Small intestine (tissue), 7 donors: ENCODE measurements at regions not wholly inside any gene's neighbourhood (a gene's known extent, or its start where the extent isn't known, plus 50 kb on each side); places are given as distances from the start of the nearest gene placed in this dataset.
"Not testable (repeated sequence)": the region's sequence is repeated elsewhere in the genome, so short reads cannot be mapped to it uniquely, and the experiment has no call there.

Source experiments
- DNase-seq, 2 donors: peaks; one replicate each; pipeline versions ENCODE4 v3.0.0 to v3.0.0-alpha.2; 2013
- FAIRE-seq: peaks from 2 replicates; lab custom pipeline; 2012; peaks lifted over from hg19 to GRCh38; lab: Jason Lieb, UNC
- H3K27ac ChIP-seq, 3 donors: one replicate each; pipeline ENCODE4 v1.5.1; 2013; ENCODE audit warnings: low read length in 2 of 3, mild to moderate bottlenecking in 2 of 3, control low read depth in 1 of 3, inconsistent platforms in 1 of 3, low read depth in 1 of 3, moderate library complexity in 1 of 3
- H3K27me3 ChIP-seq, 3 donors: one replicate each; pipeline ENCODE4 v1.6.1; 2013; ENCODE audit warnings: low read length in 3 of 3, inconsistent platforms in 1 of 3; ENCODE audit not compliant: control insufficient read depth in 3 of 3, insufficient read depth in 3 of 3
- H3K36me3 ChIP-seq, 3 donors: one replicate each; pipeline ENCODE4 v1.6.1; 2013; ENCODE audit warnings: low read length in 3 of 3, inconsistent platforms in 1 of 3, low read depth in 1 of 3, mild to moderate bottlenecking in 1 of 3, moderate library complexity in 1 of 3; ENCODE audit not compliant: control insufficient read depth in 3 of 3, insufficient read depth in 2 of 3
- H3K4me1 ChIP-seq, 3 donors: one replicate each; pipeline ENCODE4 v1.6.1; 2013; ENCODE audit warnings: low read length in 2 of 3, inconsistent platforms in 1 of 3, low read depth in 1 of 3, mild to moderate bottlenecking in 1 of 3, moderate library complexity in 1 of 3; ENCODE audit not compliant: control insufficient read depth in 3 of 3, insufficient read depth in 2 of 3
- H3K4me3 ChIP-seq, 3 donors: one replicate each; pipeline ENCODE4 v1.5.1; 2013; ENCODE audit warnings: low read length in 3 of 3, control low read depth in 1 of 3, inconsistent platforms in 1 of 3, low read depth in 1 of 3, mild to moderate bottlenecking in 1 of 3, moderate library complexity in 1 of 3
- H3K9me3 ChIP-seq, 2 donors: one replicate each; pipeline ENCODE4 v1.6.1; 2013; ENCODE audit warnings: low read depth in 1 of 2, low read length in 1 of 2; ENCODE audit not compliant: control insufficient read depth in 2 of 2, insufficient read depth in 1 of 2
- WGBS, 3 donors: extraction: QIAGEN DNeasy Blood & Tissue Kit; methylation state at CpG; one replicate each; pipeline ENCODE4 v1.1.7; 2013; 5-methylcytosine and 5-hydroxymethylcytosine counted together
- donor health status: healthy with polysubstance abuse.
- donor health status: control.
- donor health status: control.
- donor health status: Bipolar disorder and iron deficiency.
- donor health status: healthy.

DNA sequence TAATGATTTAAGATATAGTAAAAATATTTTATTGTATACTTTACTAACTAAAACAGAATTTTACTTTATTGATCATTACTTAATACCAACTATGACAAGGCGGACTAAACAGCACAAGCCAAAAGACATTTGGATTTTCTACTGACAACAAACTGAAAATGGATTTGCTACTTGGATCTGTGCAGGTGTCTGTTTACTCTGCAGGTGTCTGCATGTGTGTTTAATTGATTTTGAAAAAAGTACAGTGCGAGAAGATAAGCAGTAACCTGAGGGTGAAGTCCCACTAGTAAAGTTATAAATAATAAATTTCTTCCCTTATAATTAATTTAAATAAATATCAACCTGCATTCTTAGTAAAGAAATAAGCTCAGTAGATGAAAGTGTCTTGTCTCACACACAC lies 696.8 kb upstream of the MBL2 start:
- no peak overlapping the region for H3K27ac ChIP-seq
- no peaks in the 10 kb centered on the region for H3K9me3 ChIP-seq
- no peaks in the 10 kb centered on the region for H3K36me3 ChIP-seq
- H3K27me3 ChIP-seq: no peaks in the 10 kb centered on the region
- 22 to 68% (median 48%) methylated on average over 2 of the region's 2 CpGs for WGBS, 3 donors
- H3K4me1 ChIP-seq: no peaks in the 10 kb centered on the region
- DNase-seq (no peak), FAIRE-seq (no peak)
- H3K4me3 ChIP-seq: no peak overlapping the region

DNA sequence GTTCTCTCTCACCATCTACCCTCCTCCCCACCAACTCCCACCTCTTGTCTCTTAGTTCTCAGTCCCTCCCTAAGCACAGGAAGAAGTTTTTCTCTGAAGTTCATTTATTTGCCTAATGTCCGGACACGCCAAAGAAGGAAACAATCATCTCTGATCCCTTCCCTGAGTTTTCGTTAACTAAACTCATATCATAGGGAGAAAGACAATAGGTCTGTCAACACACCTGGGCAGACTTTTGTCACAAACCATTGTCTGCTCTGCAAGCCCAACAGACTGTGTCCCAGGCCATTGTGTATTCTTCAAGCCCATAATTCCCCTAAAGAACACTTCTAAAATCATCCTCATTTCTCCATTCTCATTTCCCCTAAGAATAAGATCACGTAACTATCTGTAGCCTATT lies 691.0 kb upstream of the MBL2 start:
- Histone ChIP-seq H3K27me3 (no peaks in the 10 kb centered on the region), H3K4me1 (no peaks in the 10 kb centered on the region), H3K27ac (no peak overlapping the region), H3K9me3 (no peaks in the 10 kb centered on the region), H3K4me3 (no peak overlapping the region), H3K36me3 (no peaks in the 10 kb centered on the region)
- WGBS, 3 donors: 80 to 94% (median 87%) methylated on average over 4 of the region's 4 CpGs
- DNase-seq: no peak
- no peak for FAIRE-seq

DNA sequence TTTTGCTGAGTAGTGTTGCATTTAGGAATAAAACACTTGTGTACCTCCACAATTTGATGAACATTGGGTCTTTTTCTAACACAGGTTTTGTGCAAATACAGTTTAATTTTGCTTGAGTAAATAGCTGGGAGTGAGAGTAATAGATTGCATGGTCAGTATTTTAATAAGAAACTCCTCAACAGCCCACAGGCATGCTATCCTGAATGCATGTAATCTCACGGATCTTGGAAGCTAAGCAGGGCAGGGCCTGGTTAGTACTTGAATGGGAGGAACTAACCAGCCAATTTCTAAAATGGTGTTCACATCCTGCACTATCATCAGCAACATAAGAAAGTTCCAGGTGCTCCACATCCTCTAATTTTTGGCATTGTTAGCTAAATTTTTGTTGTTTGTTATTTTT lies 685.4 kb upstream of the MBL2 start:
- 72 to 82% (median 79%) methylated on average over 1 of the region's 1 CpG for WGBS, 3 donors
- FAIRE-seq (no peak), DNase-seq (no peak)
- Histone ChIP-seq H3K4me3 (no peak overlapping the region), H3K4me1 (no peaks in the 10 kb centered on the region), H3K27me3 (no peaks in the 10 kb centered on the region), H3K9me3 (no peaks in the 10 kb centered on the region), H3K27ac (no peak overlapping the region), H3K36me3 (no peaks in the 10 kb centered on the region)

DNA sequence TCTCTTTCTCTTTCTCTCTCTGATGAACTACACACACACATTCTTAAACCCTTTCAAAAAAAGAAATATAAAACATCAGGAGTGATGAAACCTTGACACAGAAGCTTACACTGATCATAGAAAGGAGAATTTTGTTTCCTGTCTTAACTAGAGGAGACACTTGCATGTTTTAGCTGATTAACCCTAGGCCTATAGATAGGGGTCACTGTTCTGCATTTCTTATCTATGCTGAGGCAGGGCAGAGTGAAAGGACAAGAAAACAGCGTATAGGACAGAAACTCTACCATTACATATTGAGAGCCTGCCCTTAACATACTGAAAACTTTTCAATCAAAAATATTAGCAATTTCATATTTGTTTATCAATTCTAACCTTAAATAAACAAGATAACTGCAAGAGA lies 680.6 kb upstream of the MBL2 start:
- DNase-seq: no peak
- Histone ChIP-seq H3K27ac (no peak overlapping the region), H3K4me3 (no peak overlapping the region), H3K36me3 (no peaks in the 10 kb centered on the region), H3K4me1 (no peaks in the 10 kb centered on the region), H3K9me3 (no peaks in the 10 kb centered on the region), H3K27me3 (no peaks in the 10 kb centered on the region)
- no peak for FAIRE-seq
- WGBS, 3 donors: 46 to 71% (median 61%) methylated on average over 1 of the region's 1 CpG

DNA sequence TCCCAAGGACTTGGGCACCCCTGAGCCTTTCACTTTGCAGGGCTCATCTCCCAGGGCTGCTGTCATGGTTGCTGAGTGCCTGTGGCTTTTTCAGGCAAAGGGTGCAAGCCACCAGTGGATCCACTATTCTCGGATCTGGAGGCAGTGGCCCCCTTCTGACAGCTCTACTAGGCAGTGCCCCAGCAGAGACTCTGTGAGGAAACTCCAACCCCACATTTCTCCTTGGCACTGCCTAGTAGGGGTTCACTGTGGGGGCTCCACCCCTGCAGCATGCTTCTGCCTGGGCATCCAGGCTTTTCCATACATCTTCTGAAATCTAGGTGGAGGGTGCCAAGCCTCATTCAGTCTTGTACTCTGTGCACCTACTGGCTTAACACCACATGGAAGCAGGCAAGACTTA lies 675.0 kb upstream of the MBL2 start:
- WGBS, 3 donors: 65 to 79% (median 75%) methylated on average over 1 of the region's 1 CpG
- Histone ChIP-seq H3K36me3 (no peaks in the 10 kb centered on the region), H3K27ac (no peak overlapping the region), H3K27me3 (no peaks in the 10 kb centered on the region), H3K4me3 (no peak overlapping the region), H3K9me3 (peaks cover 0 to 7% of the 10 kb centered on the region in 2 donors), H3K4me1 (no peaks in the 10 kb centered on the region)
- FAIRE-seq (no peak), DNase-seq (no peak)

DNA sequence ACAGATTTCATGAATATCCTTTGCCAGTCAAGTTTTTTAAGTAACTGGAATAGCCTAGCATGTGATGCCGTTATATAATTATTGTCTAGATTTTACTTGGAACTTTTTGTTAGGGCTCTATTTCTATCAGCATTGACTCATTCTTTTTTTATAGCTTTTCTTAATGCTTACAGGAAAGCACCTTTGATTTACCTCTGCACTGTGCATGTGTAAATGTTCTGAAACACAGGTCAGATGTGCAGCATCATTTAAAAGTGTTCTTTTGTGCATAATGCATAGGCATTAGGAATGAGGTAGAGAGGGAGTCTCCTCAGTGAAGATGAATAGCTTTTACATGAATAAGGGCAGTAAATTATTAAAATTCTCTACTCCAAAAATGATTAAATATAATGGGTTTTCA lies 669.3 kb upstream of the MBL2 start:
- 83 to 89% (median 85%) methylated on average over 1 of the region's 1 CpG for WGBS, 3 donors
- FAIRE-seq: no peak
- no peak for DNase-seq

DNA sequence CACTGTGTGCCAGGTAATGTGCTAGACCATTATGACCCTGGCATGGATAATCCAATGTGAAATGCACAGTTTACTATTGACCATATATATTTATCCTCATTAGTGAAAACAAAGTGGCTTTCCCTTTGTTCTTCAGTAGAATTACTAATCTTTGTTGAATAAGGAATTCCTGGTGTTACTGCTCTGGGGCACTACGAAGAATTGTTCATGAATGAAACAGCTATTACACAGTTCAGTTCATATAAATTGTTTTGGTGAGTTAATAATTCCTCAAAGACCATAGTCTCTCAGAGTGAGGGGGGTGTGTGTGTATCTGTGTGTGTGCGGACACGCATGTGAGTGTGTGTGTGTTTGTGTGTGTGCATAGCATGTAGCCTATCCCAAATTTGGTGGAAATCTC lies 668.0 kb upstream of the MBL2 start:
- FAIRE-seq: no peak
- DNase-seq: no peak
- H3K27ac ChIP-seq: no peak overlapping the region
- H3K36me3 ChIP-seq: no peaks in the 10 kb centered on the region
- H3K4me3 ChIP-seq: no peak overlapping the region
- no peaks in the 10 kb centered on the region for H3K4me1 ChIP-seq
- WGBS, 3 donors: 80 to 86% (median 86%) methylated on average over 3 of the region's 3 CpGs
- no peaks in the 10 kb centered on the region for H3K27me3 ChIP-seq
- no peaks in the 10 kb centered on the region for H3K9me3 ChIP-seq

More for the DNA sequence above, 669.3 kb upstream of the MBL2 start:
- no peak overlapping the region for H3K4me3 ChIP-seq
- H3K4me1 ChIP-seq: no peaks in the 10 kb centered on the region
- H3K9me3 ChIP-seq: no peaks in the 10 kb centered on the region
- H3K36me3 ChIP-seq: no peaks in the 10 kb centered on the region
- H3K27ac ChIP-seq: no peak overlapping the region
- no peaks in the 10 kb centered on the region for H3K27me3 ChIP-seq

DNA sequence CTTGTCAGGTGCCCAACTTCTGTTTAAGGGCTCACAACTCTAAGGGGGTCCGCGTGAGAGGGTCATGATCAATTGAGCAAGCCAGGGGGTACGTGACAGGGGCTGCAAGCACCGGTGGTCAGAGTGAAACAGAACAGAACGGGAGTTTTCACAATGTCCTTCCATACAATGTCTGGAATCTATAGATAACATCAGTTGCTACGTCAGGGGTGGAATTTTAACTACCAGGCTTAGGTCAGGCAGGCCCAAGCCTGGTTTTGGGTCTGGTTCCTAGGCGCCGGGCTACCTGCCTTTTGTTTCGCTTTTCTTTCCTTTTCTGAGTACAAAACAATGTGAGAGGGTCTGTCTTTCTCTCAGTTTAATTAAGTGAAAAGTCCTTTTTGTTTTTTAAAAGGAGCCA lies 666.5 kb upstream of the MBL2 start:
- 53 to 64% (median 54%) methylated on average over 9 of the region's 9 CpGs for WGBS, 3 donors
- not testable (repeated sequence) for FAIRE-seq

DNA sequence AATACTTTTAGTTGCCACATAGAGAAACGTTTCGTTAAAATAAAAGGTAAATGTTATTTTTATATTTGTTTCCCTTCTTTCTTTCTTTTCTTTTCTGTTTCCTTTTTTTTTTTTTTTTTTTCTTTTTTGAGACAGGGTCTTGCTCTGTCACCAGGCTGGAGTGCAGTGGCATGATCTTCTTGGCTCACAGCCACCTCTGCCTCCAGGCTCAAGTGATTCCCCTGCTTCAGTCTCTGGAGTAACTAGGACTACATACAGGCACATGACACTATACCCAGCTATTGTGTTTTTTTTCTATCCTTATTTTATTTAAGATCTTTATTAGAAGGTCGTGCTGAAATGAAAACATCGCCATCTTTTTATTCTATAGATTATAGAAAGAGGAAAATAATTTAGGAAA lies 661.8 kb upstream of the MBL2 start:
- H3K4me1 ChIP-seq: no peaks in the 10 kb centered on the region
- no peaks in the 10 kb centered on the region for H3K9me3 ChIP-seq
- no peaks in the 10 kb centered on the region for H3K27me3 ChIP-seq
- DNase-seq (no peak), FAIRE-seq (no peak)
- H3K4me3 ChIP-seq: no peak overlapping the region
- H3K36me3 ChIP-seq: no peaks in the 10 kb centered on the region
- H3K27ac ChIP-seq: no peak overlapping the region
- 69 to 83% (median 74%) methylated on average over 4 of the region's 4 CpGs for WGBS, 3 donors

More for the DNA sequence above, 666.5 kb upstream of the MBL2 start:
- H3K36me3 ChIP-seq, H3K9me3 ChIP-seq, H3K4me1 ChIP-seq, H3K4me3 ChIP-seq, H3K27ac ChIP-seq, DNase-seq, H3K27me3 ChIP-seq: not testable (repeated sequence)
